HT-29 (cell line): ENCODE measurements at regions not wholly inside any gene's neighbourhood (a gene's known extent, or its start where the extent isn't known, plus 50 kb on each side); places are given as distances from the start of the nearest gene placed in this dataset.
"Not testable (repeated sequence)": the region's sequence is repeated elsewhere in the genome, so short reads cannot be mapped to it uniquely, and the experiment has no call there.

Experiments
- DNase-seq: peaks from one replicate; pipeline ENCODE4 v3.0.0-alpha.2; 2015; ENCODE audit warnings: low spot score

- not testable (repeated sequence) for DNase-seq
Measured at GRCh38 chr9:78172610-78173009, 63.3 kb upstream of the CEP78 start.

- no peak for DNase-seq
Measured at GRCh38 chr9:78171651-78172050, 64.2 kb upstream of the CEP78 start.

- DNase-seq: no peak
Measured at GRCh38 chr9:78169125-78169524, 66.8 kb upstream of the CEP78 start.

GRCh38 chr9:78167356-78167755 lies 68.5 kb upstream of the CEP78 start:
- DNase-seq: peak; percentile 50

- no peak for DNase-seq
Measured at GRCh38 chr9:78163834-78164233, 72.0 kb upstream of the CEP78 start.

GRCh38 chr9:78158286-78158685 lies 77.6 kb upstream of the CEP78 start:
- no peak for DNase-seq

- DNase-seq: no peak
Measured at GRCh38 chr9:78150983-78151356, 84.9 kb upstream of the CEP78 start.

- DNase-seq: no peak
Measured at GRCh38 chr9:78150312-78150982, 85.4 kb upstream of the CEP78 start.

GRCh38 chr9:78149702-78150291 lies 86.1 kb upstream of the CEP78 start:
- no peak for DNase-seq

GRCh38 chr9:78146241-78146640 lies 89.6 kb upstream of the CEP78 start:
- no peak for DNase-seq

- no peak for DNase-seq
Measured at GRCh38 chr9:78144663-78145377, 91.1 kb upstream of the CEP78 start.

GRCh38 chr9:78144008-78144381 lies 91.9 kb upstream of the CEP78 start:
- DNase-seq: no peak

- no peak for DNase-seq
Measured at GRCh38 chr9:78143281-78144007, 92.4 kb upstream of the CEP78 start.

GRCh38 chr9:78142264-78142663 lies 93.6 kb upstream of the CEP78 start:
- DNase-seq: not testable (repeated sequence)

GRCh38 chr9:78133751-78134150 lies 102.1 kb upstream of the CEP78 start:
- no peak for DNase-seq

GRCh38 chr9:78132701-78133058 lies 101.1 kb upstream of the GNAQ start:
- DNase-seq: no peak

GRCh38 chr9:78131969-78132700 lies 100.5 kb upstream of the GNAQ start:
- DNase-seq: no peak

- DNase-seq: no peak
Measured at GRCh38 chr9:78130853-78131252, 99.2 kb upstream of the GNAQ start.

- DNase-seq: peak; percentile 71
Measured at GRCh38 chr9:78130004-78130403, 98.4 kb upstream of the GNAQ start.

GRCh38 chr9:78127279-78128225 lies 95.9 kb upstream of the GNAQ start:
- no peak for DNase-seq

GRCh38 chr9:78123808-78124207 lies 92.2 kb upstream of the GNAQ start:
- DNase-seq: no peak
